Subcutaneous abdominal adipose tissue (tissue), 5 donors: ENCODE measurements at regions not wholly inside any gene's neighbourhood (a gene's known extent, or its start where the extent isn't known, plus 50 kb on each side); places are given as distances from the start of the nearest gene placed in this dataset.
"Not testable (repeated sequence)": the region's sequence is repeated elsewhere in the genome, so short reads cannot be mapped to it uniquely, and the experiment has no call there.

Source experiments
- H3K27ac ChIP-seq: one replicate; pipeline ENCODE4 v1.7.0; 2013; ENCODE audit warnings: low read depth, mild to moderate bottlenecking, inconsistent platforms, low read length, moderate library complexity
- H3K27me3 ChIP-seq, 5 donors: one replicate each; pipeline ENCODE4 v1.7.0; 2013; ENCODE audit warnings: low read length in 5 of 5, inconsistent platforms in 1 of 5; ENCODE audit not compliant: control insufficient read depth in 5 of 5, insufficient read depth in 4 of 5
- H3K36me3 ChIP-seq, 5 donors: one replicate each; pipeline ENCODE4 v1.7.0; 2013; ENCODE audit warnings: low read length in 5 of 5; ENCODE audit not compliant: control insufficient read depth in 5 of 5, insufficient read depth in 5 of 5
- H3K4me1 ChIP-seq, 5 donors: one replicate each; pipeline ENCODE4 v1.7.0; 2013; ENCODE audit warnings: low read length in 5 of 5, mild to moderate bottlenecking in 3 of 5, moderate library complexity in 1 of 5; ENCODE audit not compliant: control insufficient read depth in 5 of 5, insufficient read depth in 5 of 5
- H3K4me3 ChIP-seq, 5 donors: one replicate each; pipeline ENCODE4 v1.7.0; 2013; ENCODE audit warnings: low read length in 5 of 5, low read depth in 1 of 5
- H3K9ac ChIP-seq, 5 donors: one replicate each; pipeline ENCODE4 v1.7.0; 2013; ENCODE audit warnings: low read length in 5 of 5, mild to moderate bottlenecking in 4 of 5, moderate library complexity in 3 of 5
- H3K9me3 ChIP-seq, 5 donors: one replicate each; pipeline ENCODE4 v1.7.0; 2013; ENCODE audit warnings: low read length in 5 of 5; ENCODE audit not compliant: control insufficient read depth in 5 of 5
- donor health status: healthy.
- donor health status: healthy.
- donor health status: healthy.
- donor health status: healthy.
- donor health status: healthy.

GRCh38 chr17:21513012-21513570, 136.9 kb downstream of the KCNJ12 start:
- Histone ChIP-seq H3K9ac (peak overlapping the region in 1 of 5 donors; percentile 39), H3K9me3 (no peaks in the 10 kb centered on the region), H3K4me3 (peak overlapping the region in 1 of 5 donors; percentile 51)

GRCh38 chr17:21514567-21514966, 138.4 kb downstream of the KCNJ12 start:
- not testable (repeated sequence) for H3K27me3 ChIP-seq, H3K9me3 ChIP-seq, H3K36me3 ChIP-seq, H3K27ac ChIP-seq, H3K9ac ChIP-seq, H3K4me3 ChIP-seq
- peaks cover 0 to 18% (median 15%) of the 10 kb centered on the region in 5 donors for H3K4me1 ChIP-seq

More at GRCh38 chr17:21513012-21513570, 136.9 kb downstream of the KCNJ12 start:
- H3K4me1 ChIP-seq: peaks cover 0 to 18% (median 15%) of the 10 kb centered on the region in 5 donors
- no peaks in the 10 kb centered on the region for H3K36me3 ChIP-seq
- peaks cover 0 to 1% (median 0%) of the 10 kb centered on the region in 5 donors for H3K27me3 ChIP-seq
- H3K27ac ChIP-seq: no peak overlapping the region

- no peaks in the 10 kb centered on the region for H3K36me3 ChIP-seq
- H3K27ac ChIP-seq: no peak overlapping the region
- no peaks in the 10 kb centered on the region for H3K9me3 ChIP-seq
- peaks cover 0 to 3% (median 0%) of the 10 kb centered on the region in 5 donors for H3K27me3 ChIP-seq
- H3K9ac ChIP-seq: no peak overlapping the region
- no peak overlapping the region for H3K4me3 ChIP-seq
- H3K4me1 ChIP-seq: peaks cover 0 to 2% (median 2%) of the 10 kb centered on the region in 5 donors
These were observed 141.6 kb downstream of the KCNJ12 start for GRCh38 chr17:21517538-21518293.

GRCh38 chr17:21522755-21523336, 146.7 kb downstream of the KCNJ12 start:
- Histone ChIP-seq H3K27ac (no peak overlapping the region), H3K4me3 (no peak overlapping the region), H3K9ac (no peak overlapping the region), H3K4me1 (no peaks in the 10 kb centered on the region), H3K9me3 (no peaks in the 10 kb centered on the region), H3K27me3 (peaks cover 0 to 3% (median 0%) of the 10 kb centered on the region in 5 donors), H3K36me3 (no peaks in the 10 kb centered on the region)

GRCh38 chr17:21523497-21524210, 147.5 kb downstream of the KCNJ12 start:
- Histone ChIP-seq H3K9ac (no peak overlapping the region), H3K27ac (no peak overlapping the region), H3K4me1 (no peaks in the 10 kb centered on the region), H3K9me3 (no peaks in the 10 kb centered on the region), H3K27me3 (peaks cover 0 to 2% (median 0%) of the 10 kb centered on the region in 5 donors), H3K36me3 (no peaks in the 10 kb centered on the region), H3K4me3 (no peak overlapping the region)

GRCh38 chr17:21524211-21524591, 148.0 kb downstream of the KCNJ12 start:
- Histone ChIP-seq H3K4me1 (no peaks in the 10 kb centered on the region), H3K27me3 (peaks cover 0 to 2% (median 0%) of the 10 kb centered on the region in 5 donors), H3K9ac (no peak overlapping the region), H3K9me3 (no peaks in the 10 kb centered on the region), H3K4me3 (no peak overlapping the region), H3K36me3 (no peaks in the 10 kb centered on the region), H3K27ac (no peak overlapping the region)

GRCh38 chr17:21525464-21526130, 149.4 kb downstream of the KCNJ12 start:
- no peak overlapping the region for H3K9ac ChIP-seq
- no peaks in the 10 kb centered on the region for H3K4me1 ChIP-seq
- H3K4me3 ChIP-seq: no peak overlapping the region
- peaks cover 0 to 2% (median 0%) of the 10 kb centered on the region in 5 donors for H3K27me3 ChIP-seq
- no peak overlapping the region for H3K27ac ChIP-seq
- no peaks in the 10 kb centered on the region for H3K36me3 ChIP-seq
- no peaks in the 10 kb centered on the region for H3K9me3 ChIP-seq

GRCh38 chr17:21528031-21528695, 152.0 kb downstream of the KCNJ12 start:
- Histone ChIP-seq H3K9ac (no peak overlapping the region), H3K9me3 (no peaks in the 10 kb centered on the region), H3K27me3 (no peaks in the 10 kb centered on the region)

GRCh38 chr17:21530311-21530710, 154.2 kb downstream of the KCNJ12 start:
- no peak overlapping the region for H3K9ac ChIP-seq
- H3K4me1 ChIP-seq: no peaks in the 10 kb centered on the region
- no peak overlapping the region for H3K4me3 ChIP-seq
- peaks cover 0 to 33% (median 26%) of the 10 kb centered on the region in 5 donors for H3K36me3 ChIP-seq
- H3K9me3 ChIP-seq: no peaks in the 10 kb centered on the region
- no peak overlapping the region for H3K27ac ChIP-seq
- no peaks in the 10 kb centered on the region for H3K27me3 ChIP-seq

More at GRCh38 chr17:21528031-21528695, 152.0 kb downstream of the KCNJ12 start:
- H3K36me3 ChIP-seq: peaks cover 0 to 11% (median 5%) of the 10 kb centered on the region in 5 donors
- H3K4me3 ChIP-seq: no peak overlapping the region
- no peak overlapping the region for H3K27ac ChIP-seq
- H3K4me1 ChIP-seq: no peaks in the 10 kb centered on the region
